Upper lobe of right lung (tissue), 1 donor: ENCODE measurements at regions not wholly inside any gene's neighbourhood (a gene's known extent, or its start where the extent isn't known, plus 50 kb on each side); places are given as distances from the start of the nearest gene placed in this dataset.
"Not testable (repeated sequence)": the region's sequence is repeated elsewhere in the genome, so short reads cannot be mapped to it uniquely, and the experiment has no call there.

Source experiments
- ATAC-seq: fragments of 200-7000 bp; cut with Tn5 transposase; one replicate; pipeline ENCODE4 v1.9.1; 2020; ENCODE audit warnings: mild to moderate bottlenecking, moderate library complexity
- DNase-seq: peaks from one replicate; pipeline ENCODE4 v3.0.0-alpha.2; 2020
- H3K27ac ChIP-seq: fragments of 200-600 bp; one replicate; pipeline ENCODE4 v1.8.0; 2022
- H3K27me3 ChIP-seq: fragments of 200-600 bp; one replicate; pipeline ENCODE4 v1.8.0; 2022; ENCODE audit warnings: mild to moderate bottlenecking
- H3K36me3 ChIP-seq: fragments of 200-600 bp; one replicate; pipeline ENCODE4 v1.8.0; 2022
- H3K4me1 ChIP-seq: fragments of 200-600 bp; one replicate; pipeline ENCODE4 v1.8.0; 2022
- H3K4me3 ChIP-seq: fragments of 200-600 bp; one replicate; pipeline ENCODE4 v1.8.0; 2022; ENCODE audit warnings: mild to moderate bottlenecking
- H3K9me3 ChIP-seq: fragments of 200-600 bp; one replicate; pipeline ENCODE4 v1.8.0; 2022
- intact Hi-C: fragments of 100-400 bp; cut with DNase I; formaldehyde crosslinking; loops from one replicate; pipeline ENCODE4 v1.11.0; 2022
- TF ChIP-seq, protein P1 (sequence below): fragments of 200-600 bp; IDR thresholded peaks from one replicate; pipeline ENCODE4 v1.8.0; 2022; ENCODE audit warnings: antibody characterized with exemption
- donor health status: DM: no; HTN: yes; CAD: no; lungs with severe emphysema.

- no peak overlapping the region for H3K4me3 ChIP-seq
- no peak for ATAC-seq
- TF ChIP-seq, protein P1, sequence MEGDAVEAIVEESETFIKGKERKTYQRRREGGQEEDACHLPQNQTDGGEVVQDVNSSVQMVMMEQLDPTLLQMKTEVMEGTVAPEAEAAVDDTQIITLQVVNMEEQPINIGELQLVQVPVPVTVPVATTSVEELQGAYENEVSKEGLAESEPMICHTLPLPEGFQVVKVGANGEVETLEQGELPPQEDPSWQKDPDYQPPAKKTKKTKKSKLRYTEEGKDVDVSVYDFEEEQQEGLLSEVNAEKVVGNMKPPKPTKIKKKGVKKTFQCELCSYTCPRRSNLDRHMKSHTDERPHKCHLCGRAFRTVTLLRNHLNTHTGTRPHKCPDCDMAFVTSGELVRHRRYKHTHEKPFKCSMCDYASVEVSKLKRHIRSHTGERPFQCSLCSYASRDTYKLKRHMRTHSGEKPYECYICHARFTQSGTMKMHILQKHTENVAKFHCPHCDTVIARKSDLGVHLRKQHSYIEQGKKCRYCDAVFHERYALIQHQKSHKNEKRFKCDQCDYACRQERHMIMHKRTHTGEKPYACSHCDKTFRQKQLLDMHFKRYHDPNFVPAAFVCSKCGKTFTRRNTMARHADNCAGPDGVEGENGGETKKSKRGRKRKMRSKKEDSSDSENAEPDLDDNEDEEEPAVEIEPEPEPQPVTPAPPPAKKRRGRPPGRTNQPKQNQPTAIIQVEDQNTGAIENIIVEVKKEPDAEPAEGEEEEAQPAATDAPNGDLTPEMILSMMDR = no peak
- DNase-seq = no peak
- no peaks in the 10 kb centered on the region for H3K36me3 ChIP-seq
- no peaks in the 10 kb centered on the region for H3K9me3 ChIP-seq
- no peak overlapping the region for H3K27ac ChIP-seq
- no peaks in the 10 kb centered on the region for H3K4me1 ChIP-seq
- no peaks in the 10 kb centered on the region for H3K27me3 ChIP-seq
- intact Hi-C loops = no loop called here
Observed at GRCh38 chr16:60137891-60138290, 1403.8 kb upstream of the GOT2 start.

DNA sequence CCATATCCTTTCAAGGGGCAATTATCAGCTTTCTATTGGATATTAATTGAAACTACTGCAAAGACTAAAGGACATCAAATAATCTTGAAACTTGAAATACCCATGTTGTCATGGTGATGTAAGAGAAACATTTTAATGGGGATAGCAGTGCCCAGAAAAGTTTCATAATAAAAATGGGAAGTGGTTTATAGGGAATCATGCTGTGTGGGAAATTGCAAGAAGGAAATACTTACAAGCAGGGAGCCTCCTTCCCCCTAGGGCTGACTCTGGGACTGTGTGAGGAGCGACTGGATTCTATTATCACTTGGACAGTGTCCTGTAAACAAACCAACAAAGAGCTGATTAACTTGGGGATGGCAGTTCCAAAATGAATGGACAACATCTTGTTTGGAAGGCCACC is 1393.1 kb upstream of the GOT2 start:
- ATAC-seq = no peak
- no peak for DNase-seq
- intact Hi-C loops = no loop called here
- H3K27ac ChIP-seq = no peak overlapping the region
- no peak overlapping the region for H3K4me3 ChIP-seq
- H3K36me3 ChIP-seq = no peaks in the 10 kb centered on the region
- H3K9me3 ChIP-seq = no peaks in the 10 kb centered on the region
- TF ChIP-seq, protein P1 = no peak
- no peaks in the 10 kb centered on the region for H3K4me1 ChIP-seq
- H3K27me3 ChIP-seq = no peaks in the 10 kb centered on the region

- ATAC-seq, intact Hi-C loops: not testable (repeated sequence)
Observed at GRCh38 chr16:60126115-60126514, 1392.0 kb upstream of the GOT2 start.

GRCh38 chr16:60123392-60124023 is 1389.4 kb upstream of the GOT2 start:
- intact Hi-C loops = no loop called here

More at GRCh38 chr16:60126115-60126514, 1392.0 kb upstream of the GOT2 start:
- not testable (repeated sequence) for H3K9me3 ChIP-seq, DNase-seq, H3K36me3 ChIP-seq, H3K27ac ChIP-seq, H3K27me3 ChIP-seq, H3K4me3 ChIP-seq, H3K4me1 ChIP-seq

DNA sequence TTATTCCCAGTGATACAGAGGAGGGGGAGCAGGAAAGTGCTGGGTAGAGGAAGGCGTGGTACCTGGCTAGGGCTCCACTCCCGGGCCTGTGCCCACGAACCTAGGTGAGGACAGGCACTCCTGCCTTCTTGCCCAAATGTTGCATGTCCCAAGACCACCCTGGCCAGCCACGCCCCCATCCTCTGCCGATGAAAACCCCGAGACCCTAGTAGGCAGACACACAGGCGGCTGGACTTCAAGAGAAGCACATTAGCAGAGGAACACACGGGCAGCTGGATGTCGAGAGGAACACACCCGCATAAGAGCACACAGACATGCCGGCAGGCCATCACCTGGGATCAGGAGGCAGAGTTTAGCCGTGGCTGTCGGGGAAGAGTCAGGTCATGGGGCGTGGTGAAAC is 1386.5 kb upstream of the GOT2 start:
- Histone ChIP-seq H3K36me3 (no peaks in the 10 kb centered on the region), H3K27ac (no peak overlapping the region), H3K27me3 (no peaks in the 10 kb centered on the region), H3K4me1 (no peaks in the 10 kb centered on the region), H3K4me3 (no peak overlapping the region), H3K9me3 (no peaks in the 10 kb centered on the region)
- no peak for DNase-seq
- intact Hi-C loops = no loop called here
- TF ChIP-seq, protein P1 = no peak
- ATAC-seq = no peak

More at GRCh38 chr16:60123392-60124023, 1389.4 kb upstream of the GOT2 start:
- Histone ChIP-seq H3K4me3 (no peak overlapping the region), H3K27me3 (no peaks in the 10 kb centered on the region), H3K27ac (no peak overlapping the region), H3K4me1 (no peaks in the 10 kb centered on the region), H3K36me3 (no peaks in the 10 kb centered on the region), H3K9me3 (no peaks in the 10 kb centered on the region)
- ATAC-seq = no peak
- TF ChIP-seq, protein P1 = no peak
- no peak for DNase-seq

DNA sequence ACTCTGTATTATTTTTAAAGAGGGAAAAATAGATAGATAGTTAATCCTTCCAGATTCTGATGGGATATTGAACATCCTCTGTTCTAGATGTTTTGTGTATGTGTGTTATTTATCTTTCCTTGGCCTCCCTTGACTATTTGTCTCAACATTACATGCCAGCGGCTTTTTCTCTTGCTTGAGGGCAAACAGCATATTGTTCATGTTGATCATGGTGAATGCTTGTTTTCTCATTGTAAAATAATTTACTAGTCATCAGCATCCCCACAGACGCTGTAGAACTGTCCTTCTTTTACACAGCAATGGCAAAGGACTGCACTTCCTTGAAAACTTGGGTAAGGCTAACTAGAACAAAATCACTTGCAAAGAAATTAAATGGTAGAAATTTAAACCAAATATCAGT is 1376.4 kb upstream of the GOT2 start:
- DNase-seq (no peak), ATAC-seq (no peak)
- Histone ChIP-seq H3K27me3 (no peaks in the 10 kb centered on the region), H3K27ac (no peak overlapping the region), H3K4me1 (no peaks in the 10 kb centered on the region), H3K9me3 (no peaks in the 10 kb centered on the region), H3K36me3 (no peaks in the 10 kb centered on the region), H3K4me3 (no peak overlapping the region)
- intact Hi-C loops = no loop called here
- TF ChIP-seq, protein P1 = no peak
